A549 (cell line): ENCODE measurements at regions not wholly inside any gene's neighbourhood (a gene's known extent, or its start where the extent isn't known, plus 50 kb on each side); places are given as distances from the start of the nearest gene placed in this dataset.

ENCODE experiments used
- MAFK ChIP-seq: fragments of 450-650 bp; IDR thresholded peaks from 2 replicates; pipeline ENCODE4 v1.6.1; 2014; ENCODE audit not compliant: partially characterized antibody
- POLR2A ChIP-seq: IDR thresholded peaks from 2 replicates; pipeline ENCODE4 v1.6.1; 2012; ENCODE audit warnings: mild to moderate bottlenecking, low read length
- RAD21 ChIP-seq, 2 experiments: fragments of >200 bp in 1 of 2; sonication (Bioruptor Twin) in 1 of 2; formaldehyde crosslinking in 1 of 2; IDR thresholded peaks in 1 of 2; conservative IDR thresholded peaks in 1 of 2; 2 replicates in 1 of 2; 3 replicates in 1 of 2; pipeline ENCODE4 v1.6.1; 2012 to 2018; ENCODE audit warnings: inconsistent platforms in 1 of 2
- RARB ChIP-seq: fragments of 250-450 bp; sonication (Bioruptor Pico); IDR thresholded peaks from 2 replicates; pipeline ENCODE4 v1.8.0; 2021; ENCODE audit warnings: mild to moderate bottlenecking, moderate library complexity
- RCOR1 ChIP-seq: fragments of 150-350 bp; IDR thresholded peaks from 2 replicates; pipeline ENCODE4 v1.6.1; 2014; ENCODE audit warnings: antibody characterized with exemption, low read length, low read depth
- RFX5 ChIP-seq: fragments of 450-650 bp; IDR thresholded peaks from 2 replicates; pipeline ENCODE4 v1.7.1; 2014; ENCODE audit warnings: antibody characterized with exemption, mild to moderate bottlenecking, moderate library complexity
- SMC3 ChIP-seq: fragments of >200 bp; sonication (Bioruptor Twin); formaldehyde crosslinking; IDR thresholded peaks from 3 replicates; pipeline ENCODE4 v1.6.1; 2018; ENCODE audit warnings: inconsistent platforms
- ZFP36 ChIP-seq: fragments of 450-650 bp; IDR thresholded peaks from 2 replicates; pipeline ENCODE4 v1.6.1; 2014; ENCODE audit warnings: borderline replicate concordance; ENCODE audit not compliant: partially characterized antibody
- TF ChIP-seq, protein P1 (sequence below): fragments of >200 bp; sonication (Bioruptor Twin); formaldehyde crosslinking; IDR thresholded peaks from 3 replicates; pipeline ENCODE4 v1.5.1; 2016
- TF ChIP-seq, protein P2 (sequence below): fragments of 200-600 bp; sonication (generic); IDR thresholded peaks from 2 replicates; pipeline ENCODE4 v1.6.1; 2016; ENCODE audit warnings: antibody characterized with exemption, mild to moderate bottlenecking, moderate library complexity
- TF ChIP-seq, protein P3 (sequence below): IDR thresholded peaks from 2 replicates; pipeline ENCODE4 v1.6.1; 2012

DNA sequence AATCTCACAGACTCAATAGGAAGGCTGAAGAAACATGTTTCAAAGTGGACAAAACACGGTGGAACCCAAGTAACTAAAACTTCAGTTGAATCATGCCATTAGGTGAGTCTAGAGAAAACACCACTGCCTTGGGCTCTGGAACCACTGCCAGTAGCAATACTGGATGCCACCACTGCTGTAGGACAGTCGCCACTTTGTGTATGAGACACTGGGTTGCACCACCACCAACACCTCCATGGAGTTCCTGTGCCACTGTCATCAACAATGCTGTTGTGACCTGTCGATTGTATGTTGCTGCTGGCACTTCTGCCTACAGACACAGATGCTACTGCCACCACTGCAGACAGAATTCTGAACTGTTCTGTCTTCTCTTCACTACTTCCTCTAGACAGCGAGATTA lies 686.7 kb downstream of the METTL4 start:
- TF ChIP-seq, protein P1, sequence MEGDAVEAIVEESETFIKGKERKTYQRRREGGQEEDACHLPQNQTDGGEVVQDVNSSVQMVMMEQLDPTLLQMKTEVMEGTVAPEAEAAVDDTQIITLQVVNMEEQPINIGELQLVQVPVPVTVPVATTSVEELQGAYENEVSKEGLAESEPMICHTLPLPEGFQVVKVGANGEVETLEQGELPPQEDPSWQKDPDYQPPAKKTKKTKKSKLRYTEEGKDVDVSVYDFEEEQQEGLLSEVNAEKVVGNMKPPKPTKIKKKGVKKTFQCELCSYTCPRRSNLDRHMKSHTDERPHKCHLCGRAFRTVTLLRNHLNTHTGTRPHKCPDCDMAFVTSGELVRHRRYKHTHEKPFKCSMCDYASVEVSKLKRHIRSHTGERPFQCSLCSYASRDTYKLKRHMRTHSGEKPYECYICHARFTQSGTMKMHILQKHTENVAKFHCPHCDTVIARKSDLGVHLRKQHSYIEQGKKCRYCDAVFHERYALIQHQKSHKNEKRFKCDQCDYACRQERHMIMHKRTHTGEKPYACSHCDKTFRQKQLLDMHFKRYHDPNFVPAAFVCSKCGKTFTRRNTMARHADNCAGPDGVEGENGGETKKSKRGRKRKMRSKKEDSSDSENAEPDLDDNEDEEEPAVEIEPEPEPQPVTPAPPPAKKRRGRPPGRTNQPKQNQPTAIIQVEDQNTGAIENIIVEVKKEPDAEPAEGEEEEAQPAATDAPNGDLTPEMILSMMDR = no peak
- TF ChIP-seq SMC3 (no peak), RAD21 (conservative IDR thresholded peaks at IDR 0.05 in 1 of 2, IDR thresholded peaks at IDR 0.05 in 1 of 2) (no peak), RCOR1 (no peak), RARB (CRISPR knock-in tag) (no peak), ZFP36 (no peak), MAFK (no peak), POLR2A (no peak), RFX5 (no peak)
- TF ChIP-seq, protein P2, sequence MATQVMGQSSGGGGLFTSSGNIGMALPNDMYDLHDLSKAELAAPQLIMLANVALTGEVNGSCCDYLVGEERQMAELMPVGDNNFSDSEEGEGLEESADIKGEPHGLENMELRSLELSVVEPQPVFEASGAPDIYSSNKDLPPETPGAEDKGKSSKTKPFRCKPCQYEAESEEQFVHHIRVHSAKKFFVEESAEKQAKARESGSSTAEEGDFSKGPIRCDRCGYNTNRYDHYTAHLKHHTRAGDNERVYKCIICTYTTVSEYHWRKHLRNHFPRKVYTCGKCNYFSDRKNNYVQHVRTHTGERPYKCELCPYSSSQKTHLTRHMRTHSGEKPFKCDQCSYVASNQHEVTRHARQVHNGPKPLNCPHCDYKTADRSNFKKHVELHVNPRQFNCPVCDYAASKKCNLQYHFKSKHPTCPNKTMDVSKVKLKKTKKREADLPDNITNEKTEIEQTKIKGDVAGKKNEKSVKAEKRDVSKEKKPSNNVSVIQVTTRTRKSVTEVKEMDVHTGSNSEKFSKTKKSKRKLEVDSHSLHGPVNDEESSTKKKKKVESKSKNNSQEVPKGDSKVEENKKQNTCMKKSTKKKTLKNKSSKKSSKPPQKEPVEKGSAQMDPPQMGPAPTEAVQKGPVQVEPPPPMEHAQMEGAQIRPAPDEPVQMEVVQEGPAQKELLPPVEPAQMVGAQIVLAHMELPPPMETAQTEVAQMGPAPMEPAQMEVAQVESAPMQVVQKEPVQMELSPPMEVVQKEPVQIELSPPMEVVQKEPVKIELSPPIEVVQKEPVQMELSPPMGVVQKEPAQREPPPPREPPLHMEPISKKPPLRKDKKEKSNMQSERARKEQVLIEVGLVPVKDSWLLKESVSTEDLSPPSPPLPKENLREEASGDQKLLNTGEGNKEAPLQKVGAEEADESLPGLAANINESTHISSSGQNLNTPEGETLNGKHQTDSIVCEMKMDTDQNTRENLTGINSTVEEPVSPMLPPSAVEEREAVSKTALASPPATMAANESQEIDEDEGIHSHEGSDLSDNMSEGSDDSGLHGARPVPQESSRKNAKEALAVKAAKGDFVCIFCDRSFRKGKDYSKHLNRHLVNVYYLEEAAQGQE = no peak
- TF ChIP-seq, protein P3, sequence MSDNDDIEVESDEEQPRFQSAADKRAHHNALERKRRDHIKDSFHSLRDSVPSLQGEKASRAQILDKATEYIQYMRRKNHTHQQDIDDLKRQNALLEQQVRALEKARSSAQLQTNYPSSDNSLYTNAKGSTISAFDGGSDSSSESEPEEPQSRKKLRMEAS = no peak
